GM21423 (cell line): ENCODE measurements at regions not wholly inside any gene's neighbourhood (a gene's known extent, or its start where the extent isn't known, plus 50 kb on each side); places are given as distances from the start of the nearest gene placed in this dataset.
"Not testable (repeated sequence)": the region's sequence is repeated elsewhere in the genome, so short reads cannot be mapped to it uniquely, and the experiment has no call there.

Experiments
- ATAC-seq: cut with Tn5 transposase; IDR thresholded peaks from one replicate; pipeline ENCODE4 v1.9.1; 2021; ENCODE audit warnings: mild to moderate bottlenecking, moderate library complexity; ENCODE audit not compliant: unreplicated experiment

DNA sequence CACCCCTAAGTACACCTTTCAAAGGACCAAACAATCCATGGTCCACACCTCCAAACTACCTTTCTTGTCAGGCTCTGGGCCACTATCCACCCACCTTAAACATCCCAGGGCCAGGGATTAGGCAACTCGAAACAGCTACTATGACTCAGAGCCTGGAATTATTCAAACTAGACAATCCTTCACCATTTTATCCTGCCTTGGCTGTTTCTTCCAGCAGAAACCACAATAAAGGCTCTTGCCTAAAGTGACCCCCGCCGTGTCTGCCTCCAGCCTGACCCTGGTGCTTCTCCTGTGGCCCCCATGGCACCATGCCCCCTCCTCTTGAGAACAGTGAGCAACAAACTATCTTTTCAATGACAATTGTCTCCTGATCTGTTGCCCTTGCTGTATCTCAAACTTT, 195.5 kb downstream of the EPM2A start:
- no peak for ATAC-seq

GRCh38 chr6:145540741-145541140, 194.6 kb downstream of the EPM2A start:
- no peak for ATAC-seq

DNA sequence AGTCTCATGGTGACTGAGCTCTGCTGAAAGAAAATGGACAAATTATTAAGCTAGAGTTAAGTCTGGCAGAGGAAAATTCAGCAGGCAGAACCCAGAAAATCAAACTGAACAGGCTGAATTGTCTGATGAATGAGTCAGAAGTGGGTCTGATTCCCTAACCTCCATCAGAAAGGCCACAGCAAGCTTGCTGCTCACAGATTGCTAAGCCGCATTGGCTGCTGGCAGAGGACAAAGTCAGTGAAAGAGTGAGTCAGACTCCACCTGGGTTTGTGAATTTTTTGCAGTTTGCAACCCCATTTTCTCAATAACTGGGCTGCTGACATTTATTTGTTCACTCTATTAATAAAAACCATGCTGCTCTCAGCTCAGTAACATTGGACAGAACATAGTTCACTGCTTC, 191.3 kb downstream of the EPM2A start:
- ATAC-seq: no peak

GRCh38 chr6:145544514-145544913, 190.8 kb downstream of the EPM2A start:
- ATAC-seq: no peak

GRCh38 chr6:145546265-145546664, 189.1 kb downstream of the EPM2A start:
- no peak for ATAC-seq

- ATAC-seq: no peak
Observed at GRCh38 chr6:145547594-145548335, 187.6 kb downstream of the EPM2A start.

DNA sequence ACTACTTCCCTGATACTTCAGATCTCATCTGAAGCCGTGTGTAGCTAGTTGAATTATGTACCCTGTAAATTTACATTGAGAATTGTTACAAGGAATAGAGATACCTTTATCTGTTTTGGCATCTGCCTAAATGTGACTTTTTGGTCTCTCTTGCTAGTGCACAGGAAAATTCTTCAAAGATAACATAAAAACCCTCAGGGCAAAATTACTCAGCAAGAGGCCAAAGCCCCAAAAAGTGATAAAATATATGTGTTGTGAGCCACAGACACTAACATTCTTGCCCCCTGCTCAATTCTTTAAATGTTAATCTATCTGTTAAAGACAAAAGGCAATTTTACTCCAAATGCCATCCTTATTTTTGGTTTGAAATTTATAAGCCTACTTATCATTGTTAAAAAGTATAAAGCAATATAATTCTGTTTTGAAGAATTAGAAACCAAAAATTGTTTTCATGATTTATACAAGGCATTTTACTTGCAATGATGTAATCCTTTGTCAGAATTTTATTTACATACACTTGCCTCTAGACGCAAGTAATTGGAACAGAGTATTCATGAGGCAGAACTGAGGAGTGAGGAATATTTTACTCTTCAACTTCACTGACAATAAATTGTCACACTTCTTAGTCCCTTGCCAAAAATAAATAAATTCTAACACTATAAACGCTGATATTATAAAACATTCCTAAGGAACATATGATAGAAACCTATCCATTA, 186.2 kb downstream of the EPM2A start:
- ATAC-seq: no peak

GRCh38 chr6:145551164-145551563, 184.2 kb downstream of the EPM2A start:
- ATAC-seq: no peak

GRCh38 chr6:145555084-145555483, 180.2 kb downstream of the EPM2A start:
- ATAC-seq: no peak

- no peak for ATAC-seq
Observed at GRCh38 chr6:145557474-145557873, 177.8 kb downstream of the EPM2A start.

DNA sequence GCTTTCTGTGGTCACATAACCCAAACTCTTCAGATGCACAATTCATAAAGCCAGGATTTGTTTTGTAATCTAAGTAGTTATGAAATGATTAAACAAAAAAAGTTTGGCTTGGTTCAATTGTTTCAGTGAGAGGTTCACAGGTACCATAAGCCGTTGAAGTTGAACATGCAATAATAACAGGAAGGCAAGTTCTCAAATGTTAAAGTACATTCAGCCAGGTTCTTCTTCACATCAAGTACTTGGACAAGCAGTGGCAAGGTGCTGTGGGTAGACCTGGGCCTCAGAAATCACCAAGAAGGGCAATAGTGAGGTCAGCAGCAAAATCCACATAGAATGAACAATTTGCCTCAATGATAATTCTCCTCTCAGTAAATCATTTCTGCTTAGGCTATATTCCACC, 175.5 kb downstream of the EPM2A start:
- ATAC-seq: no peak

DNA sequence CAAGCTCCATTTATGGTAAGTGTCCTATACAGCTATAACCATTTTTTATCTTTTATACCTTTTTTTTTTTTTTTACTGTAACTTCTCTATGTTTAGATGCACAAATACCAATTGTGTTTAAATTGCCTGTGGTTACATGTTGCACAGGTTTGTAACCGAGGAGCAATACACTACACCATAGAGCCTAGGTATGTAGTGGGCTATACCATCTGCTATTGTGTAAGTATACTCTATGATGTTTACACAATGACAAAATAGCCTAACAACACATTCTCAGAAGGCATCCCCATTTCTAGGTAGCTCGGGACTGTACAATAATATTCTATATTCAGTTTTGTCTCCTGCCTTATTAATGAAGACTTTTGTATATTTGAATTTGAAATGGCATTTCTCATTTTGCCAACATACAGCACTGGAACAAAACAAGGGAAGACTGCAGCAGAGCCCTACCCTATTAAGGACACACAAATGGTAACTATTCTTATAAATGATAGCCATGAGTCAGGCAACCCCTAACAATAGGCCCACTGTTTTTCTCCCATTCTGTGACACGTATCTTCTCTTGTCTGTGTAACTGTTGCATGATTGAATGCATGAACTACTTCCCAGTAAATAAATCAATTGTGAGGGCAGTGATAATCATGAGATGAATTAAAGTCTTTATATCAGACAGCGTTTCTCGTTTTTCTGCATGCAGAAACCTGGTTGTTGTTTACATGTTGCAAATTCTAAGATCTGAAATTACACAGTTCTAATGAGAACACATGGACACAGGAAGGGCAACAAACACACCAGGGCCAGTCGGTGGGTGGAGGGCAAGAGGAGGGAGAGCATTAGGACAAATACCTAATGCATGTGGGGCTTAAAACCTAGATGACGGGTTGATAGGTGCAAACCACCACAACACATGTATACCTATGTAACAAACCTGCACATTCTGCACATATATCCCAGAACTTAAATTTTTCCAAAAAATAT, 173.9 kb downstream of the EPM2A start:
- ATAC-seq: no peak

DNA sequence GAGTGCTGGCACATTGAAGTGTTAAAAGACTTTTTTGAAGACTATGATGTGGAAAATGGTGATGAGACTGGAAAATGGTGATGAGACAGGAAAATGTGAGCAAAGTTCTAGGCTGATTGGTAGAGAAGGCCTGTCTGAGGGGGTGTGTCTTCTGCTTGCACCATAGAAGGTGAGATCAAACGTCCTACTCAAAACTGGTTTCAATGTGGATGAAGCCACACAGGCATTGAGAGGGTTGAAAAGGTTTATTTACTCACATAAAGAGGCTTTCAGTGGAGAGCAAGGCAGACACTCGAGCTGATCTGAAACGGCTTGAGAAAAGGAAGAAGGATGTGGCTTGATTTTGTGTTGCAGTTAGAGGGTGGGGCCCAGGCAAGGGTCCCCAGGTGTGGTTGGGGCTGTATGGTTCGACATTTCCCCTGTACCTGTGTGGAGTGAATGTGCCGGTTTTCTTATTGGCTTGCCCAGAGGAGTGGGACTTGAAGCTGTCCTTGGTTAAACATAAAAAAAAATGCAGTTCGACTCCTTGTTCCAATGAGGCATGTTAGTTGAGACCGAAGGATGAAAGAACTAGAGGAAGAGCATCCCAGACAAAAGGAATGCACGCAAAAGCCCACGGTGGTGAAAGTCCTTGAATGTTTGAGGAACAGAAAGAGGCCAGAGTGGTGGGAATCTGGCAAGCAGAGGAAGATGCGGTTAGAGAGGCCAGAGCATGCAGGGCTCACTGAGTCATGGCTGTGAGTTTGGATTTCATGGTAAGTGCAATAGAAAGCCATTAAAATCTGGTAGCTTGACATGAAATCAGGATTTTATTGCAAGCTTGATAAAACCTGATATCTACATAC, 172.3 kb downstream of the EPM2A start:
- ATAC-seq: no peak

GRCh38 chr6:145564553-145564952, 170.8 kb downstream of the EPM2A start:
- no peak for ATAC-seq

DNA sequence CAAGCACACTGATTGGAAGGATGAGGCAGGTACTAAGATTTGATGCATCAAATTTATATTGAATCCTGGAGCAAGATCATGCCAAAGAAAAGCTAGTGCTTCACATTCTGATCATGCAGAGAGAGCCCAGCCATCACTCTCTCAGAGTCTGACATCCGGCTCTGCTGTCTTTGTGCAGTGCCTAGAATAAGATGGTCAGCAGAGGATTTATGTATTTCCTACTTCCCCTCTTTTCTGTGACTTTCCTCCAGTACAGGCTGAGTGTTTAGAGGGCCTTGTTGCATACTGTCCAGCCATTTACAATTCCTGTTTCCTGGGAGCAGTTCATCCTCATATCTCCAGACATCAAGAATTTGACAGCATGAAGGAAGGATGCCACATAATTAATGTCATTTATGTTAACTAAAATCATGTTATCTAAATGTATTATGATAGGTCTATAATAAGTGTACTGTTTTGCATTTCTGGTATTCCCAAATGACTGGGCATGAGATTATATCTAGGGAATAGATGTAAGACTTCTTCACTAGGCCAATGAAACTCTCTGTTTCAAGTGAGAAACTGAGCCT, 167.6 kb downstream of the EPM2A start:
- no peak for ATAC-seq

DNA sequence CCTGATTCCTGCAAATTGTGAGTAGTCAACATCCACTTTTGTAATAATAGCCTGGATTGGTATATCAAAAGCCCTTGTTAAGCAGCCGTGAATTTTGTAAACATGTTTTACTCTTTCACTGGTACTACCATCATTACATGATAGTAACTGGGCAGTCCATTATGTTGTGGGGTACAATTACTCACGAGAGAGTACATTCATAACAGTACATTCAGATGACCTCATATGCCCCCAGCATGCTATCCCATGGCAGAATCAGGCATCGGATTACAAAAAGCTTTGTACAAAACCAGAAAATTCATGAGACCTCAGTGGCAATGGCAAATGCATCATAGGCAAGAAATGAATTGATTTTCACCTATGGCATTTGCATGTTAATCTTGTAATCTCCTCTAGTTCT, 166.2 kb downstream of the EPM2A start:
- ATAC-seq: no peak

- not testable (repeated sequence) for ATAC-seq
Observed at GRCh38 chr6:145570336-145570735, 165.0 kb downstream of the EPM2A start.

GRCh38 chr6:145574269-145574668, 161.1 kb downstream of the EPM2A start:
- not testable (repeated sequence) for ATAC-seq
